NCI-H510A treated with DMSO at 0.1 percent for 48 hours (cell line): ENCODE measurements at regions not wholly inside any gene's neighbourhood (a gene's known extent, or its start where the extent isn't known, plus 50 kb on each side); places are given as distances from the start of the nearest gene placed in this dataset.

Experiments
- DNase-seq: peaks from one replicate; lab custom pipeline; 2025; lab: John Stamatoyannopoulos, UW

- no peak for DNase-seq
Observed at GRCh38 chr1:88219521-88219920, 464.6 kb upstream of the PKN2 start.

- DNase-seq, result no peak
Observed at GRCh38 chr1:88221411-88221810, 462.7 kb upstream of the PKN2 start.

- DNase-seq, result no peak
Observed at GRCh38 chr1:88224906-88225305, 459.2 kb upstream of the PKN2 start.

GRCh38 chr1:88228114-88228513, 456.0 kb upstream of the PKN2 start:
- no peak for DNase-seq

- DNase-seq, result no peak
Observed at GRCh38 chr1:88230126-88230525, 453.9 kb upstream of the PKN2 start.

GRCh38 chr1:88237058-88237457, 447.0 kb upstream of the PKN2 start:
- DNase-seq, result no peak

GRCh38 chr1:88239205-88239604, 444.9 kb upstream of the PKN2 start:
- DNase-seq, result no peak

- DNase-seq, result no peak
Observed at GRCh38 chr1:88247666-88248065, 436.4 kb upstream of the PKN2 start.

- no peak for DNase-seq
Observed at GRCh38 chr1:88250915-88251314, 433.2 kb upstream of the PKN2 start.

GRCh38 chr1:88252745-88253144, 431.3 kb upstream of the PKN2 start:
- DNase-seq, result no peak

GRCh38 chr1:88265606-88266005, 418.5 kb upstream of the PKN2 start:
- DNase-seq, result no peak

GRCh38 chr1:88266051-88266450, 418.0 kb upstream of the PKN2 start:
- DNase-seq, result no peak

- no peak for DNase-seq
Observed at GRCh38 chr1:88272216-88272615, 411.9 kb upstream of the PKN2 start.

GRCh38 chr1:88274431-88274830, 409.6 kb upstream of the PKN2 start:
- no peak for DNase-seq

- DNase-seq, result no peak
Observed at GRCh38 chr1:88275259-88275862, 408.7 kb upstream of the PKN2 start.

GRCh38 chr1:88276163-88276562, 407.9 kb upstream of the PKN2 start:
- no peak for DNase-seq

- no peak for DNase-seq
Observed at GRCh38 chr1:88284066-88284465, 400.0 kb upstream of the PKN2 start.

GRCh38 chr1:88284666-88285366, 399.3 kb upstream of the PKN2 start:
- DNase-seq, result no peak

GRCh38 chr1:88286716-88287115, 397.4 kb upstream of the PKN2 start:
- DNase-seq, result no peak

GRCh38 chr1:88288571-88288970, 395.5 kb upstream of the PKN2 start:
- DNase-seq, result no peak

GRCh38 chr1:88289401-88290102, 394.5 kb upstream of the PKN2 start:
- DNase-seq, result no peak

- DNase-seq, result no peak
Observed at GRCh38 chr1:88291611-88292354, 392.3 kb upstream of the PKN2 start.
